Progenitor cell of endocrine pancreas (in vitro differentiated cells): ENCODE measurements at regions not wholly inside any gene's neighbourhood (a gene's known extent, or its start where the extent isn't known, plus 50 kb on each side); places are given as distances from the start of the nearest gene placed in this dataset.

ENCODE experiments used
- DNase-seq: peaks from one replicate; pipeline ENCODE4 v3.0.0; 2021; ENCODE audit warnings: low spot score; ENCODE audit not compliant: unreplicated experiment
- H3K27ac Mint-ChIP-seq: 2 replicates; pipeline ENCODE4 v1.8.0; 2021; ENCODE audit warnings: mild to moderate bottlenecking, moderate library complexity, mixed read lengths
- H3K27me3 Mint-ChIP-seq: 2 replicates; pipeline ENCODE4 v1.8.0; 2021; ENCODE audit warnings: mixed read lengths
- H3K36me3 Mint-ChIP-seq: 2 replicates; pipeline ENCODE4 v1.8.0; 2022; ENCODE audit warnings: mixed read lengths; ENCODE audit not compliant: insufficient read depth
- H3K4me1 Mint-ChIP-seq: 2 replicates; pipeline ENCODE4 v1.8.0; 2021; ENCODE audit warnings: low read depth, mixed read lengths
- H3K4me3 Mint-ChIP-seq: 2 replicates; pipeline ENCODE4 v1.8.0; 2021; ENCODE audit warnings: low read depth, mild to moderate bottlenecking, moderate library complexity, mixed read lengths
- H3K9me3 Mint-ChIP-seq: 2 replicates; pipeline ENCODE4 v1.8.0; 2021; ENCODE audit warnings: low read depth, mixed read lengths
- CTCF ChIP-seq: fragments of 200-600 bp; sonication (generic); IDR thresholded peaks from one replicate; pipeline ENCODE4 v1.5.0; 2021; ENCODE audit warnings: antibody characterized with exemption, mild to moderate bottlenecking; ENCODE audit not compliant: unreplicated experiment

DNA sequence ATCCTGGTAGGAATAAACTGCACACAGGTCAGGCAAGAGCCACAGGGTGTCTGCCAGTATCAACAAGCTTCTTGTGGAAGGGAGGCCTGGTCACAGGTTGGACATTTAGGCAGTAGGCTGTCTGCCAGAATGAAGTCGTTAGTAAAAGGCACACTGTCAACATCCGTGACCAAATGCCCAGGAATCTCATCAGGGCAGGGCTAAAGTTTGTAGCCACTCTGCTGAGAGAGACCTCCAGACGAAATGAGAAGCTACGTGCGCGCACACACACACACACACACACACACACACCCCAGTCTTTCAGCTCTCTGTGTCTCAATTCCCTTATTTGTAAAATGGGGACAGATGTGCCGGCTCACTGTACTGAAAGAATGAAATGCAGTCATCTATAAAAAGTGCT, 408.7 kb upstream of the ZFP42 start:
- Mint-ChIP-seq H3K27me3 (no peaks in the 10 kb centered on the region), H3K4me1 (no peaks in the 10 kb centered on the region), H3K4me3 (no peak overlapping the region), H3K36me3 (no peaks in the 10 kb centered on the region), H3K27ac (no peak overlapping the region), H3K9me3 (no peaks in the 10 kb centered on the region)
- no peak for TF ChIP-seq CTCF
- no peak for DNase-seq

DNA sequence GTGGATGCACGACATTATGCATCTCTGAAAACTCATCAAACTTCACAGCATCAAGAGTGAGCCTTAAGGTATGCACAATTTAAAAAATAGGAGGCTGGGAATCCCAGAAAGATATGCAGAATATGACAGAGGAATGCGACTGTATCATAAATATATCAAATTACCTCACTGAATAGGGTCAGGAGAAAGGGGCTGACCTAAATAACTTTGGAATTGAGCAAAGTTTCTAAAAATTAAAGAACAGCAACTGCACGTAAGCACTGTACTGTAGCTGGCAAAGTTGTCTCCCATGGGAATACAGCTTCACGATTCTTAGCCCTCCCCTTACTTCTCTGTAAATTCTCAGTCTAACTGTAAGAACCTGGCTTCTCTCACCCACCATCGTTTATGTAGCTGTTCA, 397.4 kb upstream of the ZFP42 start:
- H3K4me3 Mint-ChIP-seq = no peak overlapping the region
- H3K9me3 Mint-ChIP-seq = no peaks in the 10 kb centered on the region
- H3K27ac Mint-ChIP-seq = no peak overlapping the region
- H3K36me3 Mint-ChIP-seq = no peaks in the 10 kb centered on the region
- peaks cover 2% of the 10 kb centered on the region for H3K27me3 Mint-ChIP-seq
- no peak for TF ChIP-seq CTCF
- DNase-seq = no peak
- H3K4me1 Mint-ChIP-seq = no peaks in the 10 kb centered on the region

- H3K27ac Mint-ChIP-seq = no peak overlapping the region
- no peak overlapping the region for H3K4me3 Mint-ChIP-seq
- peaks cover 2% of the 10 kb centered on the region for H3K4me1 Mint-ChIP-seq
- no peaks in the 10 kb centered on the region for H3K9me3 Mint-ChIP-seq
- H3K36me3 Mint-ChIP-seq = no peaks in the 10 kb centered on the region
- DNase-seq = no peak
- H3K27me3 Mint-ChIP-seq = peaks cover 5% of the 10 kb centered on the region
- TF ChIP-seq CTCF = no peak
Measured at GRCh38 chr4:187602339-187603092, 393.1 kb upstream of the ZFP42 start.

GRCh38 chr4:187603093-187604025, 392.2 kb upstream of the ZFP42 start:
- Mint-ChIP-seq H3K9me3 (no peaks in the 10 kb centered on the region), H3K27ac (no peak overlapping the region), H3K27me3 (peaks cover 5% of the 10 kb centered on the region), H3K4me1 (peaks cover 5% of the 10 kb centered on the region), H3K36me3 (no peaks in the 10 kb centered on the region), H3K4me3 (no peak overlapping the region)
- no peak for DNase-seq
- no peak for TF ChIP-seq CTCF

DNA sequence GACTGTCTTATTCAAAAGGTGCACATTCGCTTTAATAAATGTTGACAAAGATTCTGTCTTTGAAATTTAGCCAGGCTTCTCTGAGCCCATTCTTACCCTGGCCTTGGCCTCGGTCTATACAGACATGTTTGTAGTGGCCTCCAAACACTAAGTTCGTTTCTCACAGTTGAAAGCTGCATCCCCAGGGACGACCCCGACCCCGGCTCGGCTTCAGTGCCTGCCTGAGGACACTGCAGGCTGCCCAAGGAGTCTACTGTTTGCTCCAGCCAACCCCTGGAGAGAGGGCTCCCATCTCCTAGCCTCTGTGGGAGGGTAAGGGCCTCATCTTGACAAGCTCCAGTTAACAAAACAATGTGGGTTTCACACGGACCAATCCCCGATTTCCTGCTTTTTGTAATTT, 390.6 kb upstream of the ZFP42 start:
- Mint-ChIP-seq H3K9me3 (no peaks in the 10 kb centered on the region), H3K4me1 (peaks cover 5% of the 10 kb centered on the region), H3K27ac (no peak overlapping the region), H3K27me3 (peaks cover 5% of the 10 kb centered on the region), H3K36me3 (no peaks in the 10 kb centered on the region), H3K4me3 (no peak overlapping the region)
- TF ChIP-seq CTCF = no peak
- DNase-seq = no peak
